Stomach (tissue), 8 donors: ENCODE measurements at regions not wholly inside any gene's neighbourhood (a gene's known extent, or its start where the extent isn't known, plus 50 kb on each side); places are given as distances from the start of the nearest gene placed in this dataset.

Experiments
- DNase-seq, 2 donors: peaks; one replicate each; pipeline versions ENCODE4 v3.0.0 to v3.0.0-alpha.2; 2013 to 2019
- H3K27ac ChIP-seq, 5 donors: fragments of 200-600 bp in 4 of 5; sonication (generic) in 4 of 5; one replicate each; pipeline ENCODE4 v1.5.1; 2013 to 2019; ENCODE audit warnings: mild to moderate bottlenecking in 1 of 5, moderate library complexity in 1 of 5
- H3K27me3 ChIP-seq, 3 donors: fragments of 200-600 bp; sonication (generic); one replicate each; pipeline ENCODE4 v1.5.1; 2017 to 2019; ENCODE audit warnings: mixed run types in 1 of 3
- H3K36me3 ChIP-seq, 4 donors: fragments of 200-600 bp; sonication (generic); 1 replicate in 3 of 4; 2 replicates in 1 of 4; pipeline ENCODE4 v1.5.1; 2016 to 2019
- H3K4me1 ChIP-seq, 4 donors: fragments of 200-600 bp; sonication (generic); one replicate each; pipeline ENCODE4 v1.5.1; 2016 to 2019
- H3K4me3 ChIP-seq, 4 donors: fragments of 200-600 bp; sonication (generic) in 3 of 4; one replicate each; pipeline ENCODE4 v1.5.1; 2016 to 2019; ENCODE audit warnings: mild to moderate bottlenecking in 1 of 4
- H3K9me3 ChIP-seq, 4 donors: fragments of 200-600 bp; sonication (generic); one replicate each; pipeline ENCODE4 v1.5.1; 2016 to 2019
- CTCF ChIP-seq, 7 experiments: fragments of 450-650 bp in 4 of 7; fragments of 200-600 bp in 3 of 7; sonication (generic) in 3 of 7; IDR thresholded peaks; one replicate each; pipeline ENCODE4 v1.5.1; 2016 to 2019; ENCODE audit warnings: antibody characterized with exemption in 7 of 7, control low read depth in 2 of 7, mild to moderate bottlenecking in 1 of 7
- EP300 ChIP-seq: sonication (generic); formaldehyde crosslinking; IDR thresholded peaks from one replicate; pipeline ENCODE4 v1.6.1; 2017; ENCODE audit warnings: antibody characterized with exemption
- POLR2A ChIP-seq, 4 donors: fragments of 450-650 bp; IDR thresholded peaks; one replicate each; pipeline ENCODE4 v1.6.1; 2016; ENCODE audit warnings: antibody characterized with exemption in 4 of 4, control low read depth in 2 of 4, mild to moderate bottlenecking in 1 of 4, moderate library complexity in 1 of 4
- POLR2AphosphoS5 ChIP-seq, 3 donors: sonication (generic); formaldehyde crosslinking; IDR thresholded peaks; one replicate each; pipeline ENCODE4 v1.6.1; 2016; ENCODE audit warnings: antibody characterized with exemption in 3 of 3
- WGBS, 5 donors: extraction: QIAGEN DNeasy Blood & Tissue Kit in 3 of 5; methylation state at CpG; one replicate each; pipeline versions ENCODE4 v1.1.5 to v1.1.7; 2013 to 2018; 5-methylcytosine and 5-hydroxymethylcytosine counted together
- intact Hi-C: fragments of 100-400 bp; cut with DNase I; formaldehyde crosslinking; loops from one replicate; pipeline ENCODE4 v1.15.1; 2023; ENCODE audit warnings: low total_unique reads
- donor health status: healthy with polysubstance abuse.
- donor health status: Bipolar disorder and iron deficiency.
- donor health status: healthy.

- Histone ChIP-seq H3K9me3 (no peaks in the 10 kb centered on the region), H3K4me1 (no peaks in the 10 kb centered on the region), H3K27ac (no peak overlapping the region), H3K27me3 (no peaks in the 10 kb centered on the region), H3K36me3 (no peaks in the 10 kb centered on the region), H3K4me3 (no peak overlapping the region)
- TF ChIP-seq EP300: no peak
- TF ChIP-seq POLR2A (IDR thresholded peaks at IDR 0.05): no peak
- no peak for TF ChIP-seq POLR2AphosphoS5 (IDR thresholded peaks at IDR 0.05)
- no peak for TF ChIP-seq CTCF (IDR thresholded peaks at IDR 0.05)
- no peak for DNase-seq
- intact Hi-C loops: no loop called here
These were observed 427.2 kb downstream of the ZIC1 start for GRCh38 chr3:147836330-147836729.

- intact Hi-C loops: no loop called here
- Histone ChIP-seq H3K36me3 (no peaks in the 10 kb centered on the region), H3K4me1 (no peaks in the 10 kb centered on the region), H3K27ac (no peak overlapping the region), H3K27me3 (no peaks in the 10 kb centered on the region), H3K9me3 (no peaks in the 10 kb centered on the region), H3K4me3 (no peak overlapping the region)
- TF ChIP-seq POLR2A (IDR thresholded peaks at IDR 0.05) (no peak), EP300 (no peak), CTCF (IDR thresholded peaks at IDR 0.05) (no peak), POLR2AphosphoS5 (IDR thresholded peaks at IDR 0.05) (no peak)
- no peak for DNase-seq
- 70 to 82% (median 76%) methylated on average over 2 of the region's 2 CpGs for WGBS, 5 donors
These were observed 429.5 kb downstream of the ZIC1 start for GRCh38 chr3:147838652-147839051.

- Histone ChIP-seq H3K27me3 (no peaks in the 10 kb centered on the region), H3K36me3 (no peaks in the 10 kb centered on the region), H3K4me1 (no peaks in the 10 kb centered on the region), H3K4me3 (no peak overlapping the region), H3K27ac (no peak overlapping the region), H3K9me3 (no peaks in the 10 kb centered on the region)
- no peak for TF ChIP-seq POLR2A (IDR thresholded peaks at IDR 0.05)
- no peak for TF ChIP-seq POLR2AphosphoS5 (IDR thresholded peaks at IDR 0.05)
- no peak for TF ChIP-seq CTCF (IDR thresholded peaks at IDR 0.05)
- no peak for TF ChIP-seq EP300
- 70 to 96% (median 91%) methylated on average over 1 of the region's 1 CpG for WGBS, 5 donors
- intact Hi-C loops: no loop called here
- no peak for DNase-seq
These were observed 434.2 kb downstream of the ZIC1 start for GRCh38 chr3:147843331-147843730.

- no peaks in the 10 kb centered on the region for H3K36me3 ChIP-seq
- no peaks in the 10 kb centered on the region for H3K27me3 ChIP-seq
- no peak overlapping the region for H3K4me3 ChIP-seq
- no peak for TF ChIP-seq EP300
- no peak for TF ChIP-seq POLR2AphosphoS5 (IDR thresholded peaks at IDR 0.05)
- no peak for TF ChIP-seq CTCF (IDR thresholded peaks at IDR 0.05)
- TF ChIP-seq POLR2A (IDR thresholded peaks at IDR 0.05): no peak
- 76 to 93% (median 90%) methylated on average over 4 of the region's 4 CpGs for WGBS, 5 donors
- intact Hi-C loops: no loop called here
- H3K4me1 ChIP-seq: no peaks in the 10 kb centered on the region
- H3K9me3 ChIP-seq: no peaks in the 10 kb centered on the region
- no peak overlapping the region for H3K27ac ChIP-seq
- no peak for DNase-seq
These were observed 437.1 kb downstream of the ZIC1 start for GRCh38 chr3:147846293-147846692.
